Ovary (tissue), 3 donors: ENCODE measurements at regions not wholly inside any gene's neighbourhood (a gene's known extent, or its start where the extent isn't known, plus 50 kb on each side); places are given as distances from the start of the nearest gene placed in this dataset.

ENCODE experiments used
- CTCF ChIP-seq, 3 donors: fragments of 450-650 bp in 2 of 3; fragments of 200-600 bp in 1 of 3; IDR thresholded peaks; one replicate each; pipeline versions ENCODE4 v1.5.1 to v1.8.0; 2016 to 2022; ENCODE audit warnings: antibody characterized with exemption in 3 of 3, mild to moderate bottlenecking in 1 of 3
- EP300 ChIP-seq: sonication (generic); formaldehyde crosslinking; IDR thresholded peaks from one replicate; pipeline ENCODE4 v1.6.1; 2017; ENCODE audit warnings: antibody characterized with exemption
- POLR2A ChIP-seq: fragments of 450-650 bp; IDR thresholded peaks from one replicate; pipeline ENCODE4 v1.6.1; 2017; ENCODE audit warnings: antibody characterized with exemption, mild to moderate bottlenecking, moderate library complexity
- donor health status: DM: no; HTN: no; CAD: no.

GRCh38 chr1:48093696-48094528, 96.7 kb upstream of the TRABD2B start:
- TF ChIP-seq POLR2A (no peak), CTCF (IDR thresholded peaks at IDR 0.05) (peak in 1 of 3 donors; percentile 19), EP300 (no peak)
